Activated naive CD4-positive, alpha-beta T cell treated with anti-CD3 and anti-CD28 coated beads, Interleukin-2, amount 10 ng/mL, durations not matched to agents 7 days and 5 days (primary cell): ENCODE measurements at regions not wholly inside any gene's neighbourhood (a gene's known extent, or its start where the extent isn't known, plus 50 kb on each side); places are given as distances from the start of the nearest gene placed in this dataset.

Source experiments
- CTCF ChIA-PET: fragments of 350-600 bp; sonication (Branson Sonifier 250); formaldehyde crosslinking; loops from one replicate; lab custom pipeline; 2021; ENCODE audit warnings: antibody characterized with exemption; lab: Charles Lee
- DNase-seq: peaks from one replicate; pipeline ENCODE4 v3.0.0-alpha.2; 2020
- H3K27ac Mint-ChIP-seq: one replicate; pipeline ENCODE4 v1.8.0; 2021; ENCODE audit warnings: mild to moderate bottlenecking, moderate library complexity, mixed read lengths
- H3K27me3 Mint-ChIP-seq: one replicate; pipeline ENCODE4 v1.8.0; 2021; ENCODE audit warnings: mild to moderate bottlenecking, mixed read lengths
- H3K36me3 Mint-ChIP-seq: one replicate; pipeline ENCODE4 v1.8.0; 2021; ENCODE audit warnings: mixed read lengths
- H3K4me1 Mint-ChIP-seq: one replicate; pipeline ENCODE4 v1.8.0; 2021; ENCODE audit warnings: mixed read lengths
- H3K4me3 Mint-ChIP-seq: one replicate; pipeline ENCODE4 v1.8.0; 2021; ENCODE audit warnings: mild to moderate bottlenecking, moderate library complexity, mixed read lengths
- H3K9me3 Mint-ChIP-seq: one replicate; pipeline ENCODE4 v1.8.0; 2021; ENCODE audit warnings: mixed read lengths

DNA sequence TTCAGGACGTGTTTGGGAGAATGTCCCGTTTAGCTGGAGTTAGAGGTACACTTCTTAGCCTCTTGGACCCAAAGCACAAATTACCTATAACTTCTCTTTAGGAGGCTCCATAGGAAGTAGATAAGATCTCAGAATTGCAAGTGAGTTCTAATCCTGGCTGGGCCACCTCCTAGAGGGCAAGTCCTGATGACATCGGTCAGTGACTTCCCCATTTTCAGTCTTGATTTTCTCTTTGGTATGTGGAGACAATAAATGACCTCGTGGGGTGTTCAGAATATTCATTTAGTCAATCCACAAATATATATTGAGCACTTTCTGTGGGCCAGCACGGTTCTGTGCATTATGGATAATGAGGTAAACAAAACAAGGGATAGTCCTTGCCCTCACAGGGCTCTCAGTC, 208.6 kb downstream of the CWF19L2 start:
- Mint-ChIP-seq H3K4me3 (no peak overlapping the region), H3K27me3 (no peaks in the 10 kb centered on the region), H3K27ac (no peak overlapping the region), H3K9me3 (no peaks in the 10 kb centered on the region), H3K36me3 (no peaks in the 10 kb centered on the region), H3K4me1 (no peaks in the 10 kb centered on the region)
- DNase-seq, result no peak
- CTCF ChIA-PET, result no interaction called here

DNA sequence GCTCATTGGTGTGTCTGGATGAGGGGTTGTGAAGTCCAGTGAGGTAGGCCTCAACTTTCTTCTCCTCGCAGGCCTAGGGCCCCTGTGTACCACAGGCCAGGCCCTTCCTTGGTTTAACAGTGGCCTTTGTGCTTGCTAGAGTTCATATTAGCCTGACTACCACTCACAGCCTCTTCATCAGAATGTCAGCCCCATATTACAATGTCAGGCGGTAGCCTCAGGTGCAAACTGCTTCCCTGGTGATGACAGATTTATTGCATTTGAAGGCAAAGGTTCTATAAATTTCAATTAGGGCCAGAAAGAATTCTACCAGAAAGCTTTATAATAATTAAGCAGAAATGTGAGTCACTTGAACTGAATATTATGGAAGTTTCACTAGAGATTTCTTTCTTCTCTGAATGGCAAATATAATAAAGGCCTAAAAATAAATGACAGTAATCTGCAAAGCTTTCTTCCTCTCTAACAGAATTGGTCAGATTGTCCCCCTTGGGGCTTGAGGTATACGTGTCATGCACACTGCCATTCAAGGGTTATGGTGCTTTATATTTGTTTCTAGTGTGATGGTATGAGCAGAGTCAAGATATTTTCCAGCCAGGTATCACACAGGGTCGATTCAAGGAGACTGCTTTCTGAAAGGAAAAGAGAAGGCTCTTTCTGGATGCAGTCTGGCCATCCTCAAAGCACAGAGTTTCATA, 210.3 kb downstream of the CWF19L2 start:
- no peaks in the 10 kb centered on the region for H3K4me1 Mint-ChIP-seq
- H3K27ac Mint-ChIP-seq, result no peak overlapping the region
- no peaks in the 10 kb centered on the region for H3K36me3 Mint-ChIP-seq
- CTCF ChIA-PET, result no interaction called here
- no peak overlapping the region for H3K4me3 Mint-ChIP-seq
- no peaks in the 10 kb centered on the region for H3K9me3 Mint-ChIP-seq
- no peak for DNase-seq
- H3K27me3 Mint-ChIP-seq, result no peaks in the 10 kb centered on the region

DNA sequence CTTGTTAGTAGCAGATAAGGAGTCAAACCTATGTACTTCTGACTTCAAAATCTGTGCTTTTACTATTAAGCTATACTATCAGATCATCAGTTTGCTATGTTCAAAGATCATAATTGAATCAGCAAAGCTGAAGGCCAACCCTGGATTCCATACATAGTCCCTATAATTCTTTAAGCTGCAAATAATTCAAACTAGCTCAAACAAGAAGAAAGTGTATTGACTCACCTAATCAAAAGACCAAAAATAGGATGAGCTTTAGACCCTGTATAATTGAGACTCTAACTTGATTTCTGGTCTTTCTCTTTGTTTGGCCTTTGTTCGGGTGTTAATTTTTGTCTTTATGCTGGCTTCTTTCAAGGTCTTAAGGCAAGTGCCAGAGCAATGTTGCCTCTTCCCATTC, 213.7 kb downstream of the CWF19L2 start:
- Mint-ChIP-seq H3K4me1 (no peaks in the 10 kb centered on the region), H3K27ac (no peak overlapping the region), H3K4me3 (no peak overlapping the region), H3K27me3 (no peaks in the 10 kb centered on the region), H3K9me3 (no peaks in the 10 kb centered on the region), H3K36me3 (no peaks in the 10 kb centered on the region)
- DNase-seq, result no peak
- CTCF ChIA-PET, result no interaction called here

GRCh38 chr11:107232451-107232850, 214.2 kb upstream of the GUCY1A2 start:
- H3K27ac Mint-ChIP-seq, result no peak overlapping the region
- H3K9me3 Mint-ChIP-seq, result peaks cover 4% of the 10 kb centered on the region
- CTCF ChIA-PET, result no interaction called here
- DNase-seq, result no peak
- no peaks in the 10 kb centered on the region for H3K36me3 Mint-ChIP-seq
- H3K4me3 Mint-ChIP-seq, result no peak overlapping the region
- no peaks in the 10 kb centered on the region for H3K4me1 Mint-ChIP-seq
- no peaks in the 10 kb centered on the region for H3K27me3 Mint-ChIP-seq

GRCh38 chr11:107224836-107225235, 206.6 kb upstream of the GUCY1A2 start:
- DNase-seq, result no peak
- Mint-ChIP-seq H3K36me3 (no peaks in the 10 kb centered on the region), H3K27ac (no peak overlapping the region), H3K4me3 (no peak overlapping the region), H3K9me3 (peaks cover 2% of the 10 kb centered on the region), H3K4me1 (no peaks in the 10 kb centered on the region), H3K27me3 (no peaks in the 10 kb centered on the region)
- CTCF ChIA-PET, result no interaction called here

- Mint-ChIP-seq H3K27me3 (no peaks in the 10 kb centered on the region), H3K27ac (no peak overlapping the region), H3K4me3 (no peak overlapping the region), H3K9me3 (peaks cover 2% of the 10 kb centered on the region), H3K36me3 (no peaks in the 10 kb centered on the region), H3K4me1 (no peaks in the 10 kb centered on the region)
- no peak for DNase-seq
- CTCF ChIA-PET, result no interaction called here
Observed at GRCh38 chr11:107222916-107223460, 204.7 kb upstream of the GUCY1A2 start.

- Mint-ChIP-seq H3K4me1 (no peaks in the 10 kb centered on the region), H3K27me3 (no peaks in the 10 kb centered on the region), H3K9me3 (peaks cover 2% of the 10 kb centered on the region), H3K4me3 (no peak overlapping the region), H3K36me3 (no peaks in the 10 kb centered on the region), H3K27ac (no peak overlapping the region)
- no peak for DNase-seq
- CTCF ChIA-PET, result no interaction called here
Observed at GRCh38 chr11:107222431-107222830, 204.2 kb upstream of the GUCY1A2 start.

GRCh38 chr11:107221748-107222285, 203.5 kb upstream of the GUCY1A2 start:
- CTCF ChIA-PET, result no interaction called here
- H3K9me3 Mint-ChIP-seq, result peaks cover 2% of the 10 kb centered on the region
- no peaks in the 10 kb centered on the region for H3K4me1 Mint-ChIP-seq
- H3K4me3 Mint-ChIP-seq, result no peak overlapping the region
- no peak for DNase-seq
- H3K27ac Mint-ChIP-seq, result no peak overlapping the region
- H3K27me3 Mint-ChIP-seq, result no peaks in the 10 kb centered on the region
- no peaks in the 10 kb centered on the region for H3K36me3 Mint-ChIP-seq

DNA sequence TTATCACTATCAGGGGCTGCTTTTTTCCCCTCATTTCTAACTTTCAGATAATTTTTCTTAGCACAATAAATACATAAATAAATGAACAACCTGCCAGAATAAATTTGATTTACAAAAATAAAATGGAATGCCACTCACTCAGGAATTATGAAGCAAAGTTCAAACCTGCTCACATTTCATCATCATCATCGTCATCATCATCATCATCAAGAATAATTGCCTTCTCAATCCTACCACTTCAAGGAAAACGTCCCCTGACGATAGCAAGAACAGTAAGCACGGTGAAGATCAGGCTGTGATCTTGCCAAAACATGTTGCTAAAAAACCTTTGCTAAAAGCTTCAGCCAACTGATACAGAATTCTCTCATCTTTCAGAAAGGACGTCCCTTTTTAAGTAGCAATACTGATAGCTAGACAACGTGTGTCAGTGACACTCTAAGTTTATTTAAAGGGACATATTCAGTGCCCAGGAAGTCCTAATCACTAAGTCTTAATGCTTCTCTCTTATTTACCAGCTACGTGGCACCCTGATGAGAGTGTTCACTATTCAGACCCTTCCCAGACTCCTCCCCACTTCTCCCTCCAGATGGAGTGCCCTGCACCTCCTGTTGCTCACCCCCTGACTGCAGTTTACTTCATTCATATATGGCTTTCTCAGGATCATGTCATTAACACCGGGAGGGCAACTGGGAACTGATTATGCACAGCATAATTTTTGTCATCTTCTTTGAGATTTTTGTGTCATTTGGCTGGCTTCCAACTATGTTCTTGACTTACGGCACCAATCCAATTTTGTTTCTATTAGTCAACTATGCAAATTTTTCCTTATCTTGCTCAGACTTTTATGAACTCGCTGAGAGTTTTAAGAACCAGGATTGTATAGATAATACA, 200.1 kb upstream of the GUCY1A2 start:
- no peaks in the 10 kb centered on the region for H3K4me1 Mint-ChIP-seq
- CTCF ChIA-PET, result no interaction called here
- DNase-seq, result no peak
- H3K27me3 Mint-ChIP-seq, result no peaks in the 10 kb centered on the region
- no peaks in the 10 kb centered on the region for H3K36me3 Mint-ChIP-seq
- no peak overlapping the region for H3K4me3 Mint-ChIP-seq
- no peaks in the 10 kb centered on the region for H3K9me3 Mint-ChIP-seq
- no peak overlapping the region for H3K27ac Mint-ChIP-seq

- no peaks in the 10 kb centered on the region for H3K36me3 Mint-ChIP-seq
- no peak for DNase-seq
- no peaks in the 10 kb centered on the region for H3K4me1 Mint-ChIP-seq
- no peaks in the 10 kb centered on the region for H3K9me3 Mint-ChIP-seq
- H3K27me3 Mint-ChIP-seq, result no peaks in the 10 kb centered on the region
- no peak overlapping the region for H3K27ac Mint-ChIP-seq
- no peak overlapping the region for H3K4me3 Mint-ChIP-seq
- CTCF ChIA-PET, result no interaction called here
Observed at GRCh38 chr11:107217444-107217843, 199.2 kb upstream of the GUCY1A2 start.

- Mint-ChIP-seq H3K4me1 (no peaks in the 10 kb centered on the region), H3K27me3 (no peaks in the 10 kb centered on the region), H3K27ac (no peak overlapping the region), H3K9me3 (no peaks in the 10 kb centered on the region), H3K36me3 (no peaks in the 10 kb centered on the region), H3K4me3 (no peak overlapping the region)
- no peak for DNase-seq
- CTCF ChIA-PET, result no interaction called here
Observed at GRCh38 chr11:107215010-107215409, 196.7 kb upstream of the GUCY1A2 start.

- Mint-ChIP-seq H3K36me3 (no peaks in the 10 kb centered on the region), H3K4me1 (no peaks in the 10 kb centered on the region), H3K4me3 (no peak overlapping the region), H3K9me3 (no peaks in the 10 kb centered on the region), H3K27ac (no peak overlapping the region), H3K27me3 (no peaks in the 10 kb centered on the region)
- CTCF ChIA-PET, result no interaction called here
- DNase-seq, result no peak
Observed at GRCh38 chr11:107203656-107204055, 185.4 kb upstream of the GUCY1A2 start.

GRCh38 chr11:107202241-107202640, 184.0 kb upstream of the GUCY1A2 start:
- CTCF ChIA-PET, result no interaction called here
- Mint-ChIP-seq H3K36me3 (no peaks in the 10 kb centered on the region), H3K4me1 (no peaks in the 10 kb centered on the region), H3K27me3 (no peaks in the 10 kb centered on the region), H3K27ac (no peak overlapping the region), H3K9me3 (no peaks in the 10 kb centered on the region), H3K4me3 (no peak overlapping the region)
- DNase-seq, result no peak

GRCh38 chr11:107198490-107199007, 180.3 kb upstream of the GUCY1A2 start:
- no peak for DNase-seq
- CTCF ChIA-PET, result no interaction called here
- no peak overlapping the region for H3K4me3 Mint-ChIP-seq
- H3K4me1 Mint-ChIP-seq, result no peaks in the 10 kb centered on the region
- H3K9me3 Mint-ChIP-seq, result peaks cover 5% of the 10 kb centered on the region
- no peaks in the 10 kb centered on the region for H3K27me3 Mint-ChIP-seq
- no peak overlapping the region for H3K27ac Mint-ChIP-seq
- no peaks in the 10 kb centered on the region for H3K36me3 Mint-ChIP-seq
